ENCODE measurements at regions not wholly inside any gene's neighbourhood (a gene's known extent, or its start where the extent isn't known, plus 50 kb on each side); places are given as distances from the start of the nearest gene placed in this dataset.

DNA sequence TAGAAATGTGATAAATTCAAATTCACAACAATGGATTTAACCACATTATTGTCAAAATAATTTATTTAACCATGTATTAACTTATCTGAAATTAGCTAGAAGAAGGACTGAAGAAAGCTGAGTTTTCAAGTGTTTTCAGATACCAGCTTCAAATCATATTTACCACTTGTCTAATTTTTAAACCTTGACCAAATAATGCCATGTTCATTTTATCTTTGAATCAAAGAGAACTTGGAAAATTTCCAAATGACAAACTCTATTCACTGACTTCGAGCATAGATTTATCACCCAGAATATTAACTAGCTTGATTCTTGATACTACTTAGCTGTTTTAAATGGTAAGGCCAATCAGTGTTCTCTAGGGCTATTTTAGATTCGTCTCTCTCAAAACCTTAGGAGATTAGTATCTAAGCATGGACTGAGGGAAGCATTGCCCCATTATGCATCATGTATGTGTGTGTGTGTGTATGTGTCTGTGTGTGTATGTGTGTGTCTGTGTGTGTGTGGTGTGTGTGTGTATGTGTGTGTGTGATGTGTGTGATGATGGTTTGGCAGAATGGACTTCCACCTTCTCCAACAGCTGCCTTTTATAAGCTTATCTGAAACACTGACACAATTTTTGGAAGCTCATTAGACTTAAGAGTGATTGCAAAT, 667.5 kb upstream of the FANCL start:
- Histone ChIP-seq H2BK20ac (ENCODE audit: low read length) (no peak overlapping the region), H2BK12ac (ENCODE audit: low read depth, low read length) (no peak overlapping the region), H3K4ac (replicated peaks; ENCODE audit: insufficient read length, low read depth, low read length) (no peak overlapping the region), H3K4me2 (ENCODE audit: insufficient read depth in 1 of 2, low read depth in 2 of 2, low read length in 2 of 2) (no peak overlapping the region), H3K27ac (ENCODE audit: low read depth, low read length) (no peak overlapping the region), H3K23me2 (ENCODE audit: low read depth, low read length) (peaks cover 2% of the 10 kb centered on the region; the same call in 1 of the 2 replicates), H2AFZ (ENCODE audit: low read length) (no peak overlapping the region), H2BK5ac (ENCODE audit: low read depth, low read length) (no peak overlapping the region), H3K9ac (replicated peaks in 1 of 4; ENCODE audit: extremely low read depth in 1 of 4, low read depth in 3 of 4, low read length in 3 of 4) (no peak overlapping the region), H2BK120ac (replicated peaks; ENCODE audit: low read depth, low read length) (no peak overlapping the region), H2AK5ac (ENCODE audit: low read depth, low read length) (no peak overlapping the region), H4K20me1 (replicated peaks in 1 of 2; ENCODE audit: control insufficient read depth in 1 of 2, insufficient read depth in 2 of 2, low read length in 2 of 2) (no peaks in the 10 kb centered on the region), H3K79me2 (ENCODE audit: control insufficient read depth in 1 of 2, insufficient read depth in 2 of 2, low read length in 2 of 2) (no peaks in the 10 kb centered on the region), H4K8ac (ENCODE audit: extremely low read depth, insufficient read depth, low read length) (no peak overlapping the region), H4K5ac (ENCODE audit: insufficient read length, low read depth, low read length) (no peak overlapping the region), H4K91ac (replicated peaks; ENCODE audit: insufficient read length, low read length) (no peak overlapping the region), H3K56ac (replicated peaks; ENCODE audit: insufficient read length, low read depth, low read length) (no peak overlapping the region), H3K4me3 (ENCODE audit: extremely low read depth in 1 of 4, insufficient read depth in 2 of 4, low read depth in 3 of 4, low read length in 4 of 4) (no peak overlapping the region), H3K4me1 (replicated peaks in 1 of 4; ENCODE audit: control insufficient read depth in 3 of 4, insufficient read depth in 4 of 4, low read length in 3 of 4) (peaks cover 0 to 9% (median 1%) of the 10 kb centered on the region in 4 experiments; a peak in 3 of 7 replicates), H2BK15ac (ENCODE audit: low read length) (no peak overlapping the region), H3K9me3 (ENCODE audit: insufficient read depth in 2 of 2, low read depth in 1 of 2, low read length in 1 of 2) (no peaks in the 10 kb centered on the region), H3K27me3 (replicated peaks in 1 of 4; ENCODE audit: control insufficient read depth in 3 of 4, extremely low read depth in 1 of 4, insufficient read depth in 3 of 4, low read length in 3 of 4) (no peaks in the 10 kb centered on the region), H3K79me1 (ENCODE audit: low read depth, low read length) (no peaks in the 10 kb centered on the region), H3K18ac (ENCODE audit: extremely low read depth, low read length) (no peak overlapping the region), H3K36me3 (ENCODE audit: control insufficient read depth in 2 of 4, insufficient read depth in 4 of 4, low read length in 3 of 4) (no peaks in the 10 kb centered on the region), H3K14ac (ENCODE audit: insufficient read length) (no peak overlapping the region), H3K23ac (ENCODE audit: insufficient read length) (no peak overlapping the region)
- DNase-seq (ENCODE audit: low read depth in 1 of 2, low spot score in 2 of 2) = no peak
- FAIRE-seq = no peak
- CTCF ChIA-PET (ENCODE audit: partially characterized antibody) = interaction anchor here (0.9 kb wide), 1 partner anchor 16 kb away, joined by 3 read pairs; no protein-coding TSS in a partner anchor
- WGBS, 2 experiments (ENCODE audit: extremely low coverage in 1 of 2, insufficient coverage in 1 of 2, insufficient read length in 1 of 2, insufficient replicate concordance in 2 of 2, low coverage in 1 of 2, low lambda C conversion rate in 2 of 2, missing lambda C conversion rate in 1 of 2) = 96% methylated on average over 2 of the region's 2 CpGs; no CpG with 5 or more reads in 1 of the 2 experiments
- POLR2A ChIA-PET (ENCODE audit: partially characterized antibody) = interaction anchor here (0.6 kb wide), 1 partner anchor 16 kb away, joined by 3 read pairs; no protein-coding TSS in a partner anchor
- TF ChIP-seq SP4 (IDR thresholded peaks at IDR 0.05; ENCODE audit: low read length) = no peak
- TF ChIP-seq ASH2L (IDR thresholded peaks at IDR 0.05; ENCODE audit: low read length) = no peak
- no peak for TF ChIP-seq YY1 (IDR thresholded peaks at IDR 0.05; ENCODE audit: low read depth, low read length)
- TF ChIP-seq HDAC2 (IDR thresholded peaks at IDR 0.05; ENCODE audit: borderline replicate concordance in 1 of 2, low read depth in 2 of 2, low read length in 2 of 2) = no peak
- TF ChIP-seq TAF1 (IDR thresholded peaks at IDR 0.05; ENCODE audit: low read depth, low read length) = no peak
- TF ChIP-seq CTBP2 (IDR thresholded peaks at IDR 0.05; ENCODE audit: borderline replicate concordance, insufficient read depth, insufficient read length, low read length) = no peak
- no peak for TF ChIP-seq SUZ12 (IDR thresholded peaks at IDR 0.05; ENCODE audit: low read length)
- TF ChIP-seq BRCA1 (IDR thresholded peaks at IDR 0.05; ENCODE audit: low read depth, low read length) = no peak
- TF ChIP-seq RXRA (IDR thresholded peaks at IDR 0.05; ENCODE audit: insufficient read depth, low read depth, low read length) = no peak
- TF ChIP-seq KDM5A (IDR thresholded peaks at IDR 0.05; ENCODE audit: low read length) = no peak
- no peak for TF ChIP-seq MAFK (IDR thresholded peaks at IDR 0.05; ENCODE audit: low read depth, low read length)
- no peak for TF ChIP-seq EGR1 (IDR thresholded peaks at IDR 0.05; ENCODE audit: borderline replicate concordance, low read depth, low read length)
- TF ChIP-seq CHD2 (IDR thresholded peaks at IDR 0.05; ENCODE audit: low read length) = no peak
- no peak for TF ChIP-seq JUND (IDR thresholded peaks at IDR 0.05; ENCODE audit: low read length)
- TF ChIP-seq CBX8 (IDR thresholded peaks at IDR 0.05; ENCODE audit: borderline replicate concordance, low read depth, low read length) = no peak
